ACC112 (cell line): ENCODE measurements at regions not wholly inside any gene's neighbourhood (a gene's known extent, or its start where the extent isn't known, plus 50 kb on each side); places are given as distances from the start of the nearest gene placed in this dataset.

Experiments used
- H2AFZ ChIP-seq: fragments of 200-600 bp; sonication (generic); one replicate; pipeline ENCODE4 v1.6.0; 2017; ENCODE audit warnings: antibody characterized with exemption, low read length; ENCODE audit not compliant: unreplicated experiment
- H3K27ac ChIP-seq: fragments of 200-600 bp; sonication (generic); 2 replicates; pipeline ENCODE4 v1.5.1; 2014; ENCODE audit warnings: low read depth, mild to moderate bottlenecking, antibody characterized with exemption, low read length, moderate library complexity
- H3K27me3 ChIP-seq: fragments of 200-600 bp; sonication (generic); 2 replicates; pipeline ENCODE4 v1.6.1; 2014; ENCODE audit warnings: mild to moderate bottlenecking, antibody characterized with exemption, low read length, moderate library complexity, mixed read lengths; ENCODE audit not compliant: insufficient read depth
- H3K36me3 ChIP-seq: fragments of 200-600 bp; sonication (generic); 2 replicates; pipeline ENCODE4 v1.6.1; 2016; ENCODE audit warnings: mild to moderate bottlenecking, antibody characterized with exemption, low read length, moderate library complexity, mixed read lengths; ENCODE audit not compliant: insufficient read depth
- H3K4me1 ChIP-seq: fragments of 200-600 bp; sonication (generic); one replicate; pipeline ENCODE4 v1.6.1; 2016; ENCODE audit warnings: low read length, mixed read lengths; ENCODE audit not compliant: insufficient read depth, unreplicated experiment, control insufficient read depth
- H3K4me3 ChIP-seq: fragments of 200-600 bp; sonication (generic); 2 replicates; pipeline ENCODE4 v1.5.1; 2014; ENCODE audit warnings: mild to moderate bottlenecking, low read depth, low read length
- H3K79me2 ChIP-seq: fragments of 200-600 bp; sonication (generic); one replicate; pipeline ENCODE4 v1.6.0; 2016; ENCODE audit warnings: low read length; ENCODE audit not compliant: control insufficient read depth, unreplicated experiment, insufficient read depth

DNA sequence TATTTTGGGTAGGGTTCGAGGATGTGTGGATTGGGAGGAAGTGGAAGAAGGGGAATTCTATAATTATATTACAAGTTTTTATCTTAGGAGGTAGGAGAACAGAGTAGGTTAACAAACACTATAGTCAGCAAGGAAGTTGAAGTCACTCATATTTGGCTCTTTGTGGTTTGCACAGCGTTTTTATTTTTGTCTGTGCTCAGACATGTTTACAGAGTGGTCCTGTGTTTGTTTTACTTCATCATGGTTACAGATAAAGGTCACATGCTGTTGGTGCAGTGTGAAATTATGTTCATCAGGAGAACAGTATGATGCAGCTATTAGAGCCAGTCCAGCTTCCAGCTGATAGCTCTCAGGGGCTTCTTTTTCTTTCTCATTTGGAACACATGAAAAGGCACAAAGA lies 299.9 kb upstream of the SFRP2 start:
- Histone ChIP-seq H3K4me1 (peaks cover 15% of the 10 kb centered on the region), H3K27ac (no peak overlapping the region), H3K36me3 (no peaks in the 10 kb centered on the region), H3K27me3 (no peaks in the 10 kb centered on the region), H3K79me2 (peaks cover 2% of the 10 kb centered on the region), H2AFZ (no peak overlapping the region), H3K4me3 (no peak overlapping the region)

DNA sequence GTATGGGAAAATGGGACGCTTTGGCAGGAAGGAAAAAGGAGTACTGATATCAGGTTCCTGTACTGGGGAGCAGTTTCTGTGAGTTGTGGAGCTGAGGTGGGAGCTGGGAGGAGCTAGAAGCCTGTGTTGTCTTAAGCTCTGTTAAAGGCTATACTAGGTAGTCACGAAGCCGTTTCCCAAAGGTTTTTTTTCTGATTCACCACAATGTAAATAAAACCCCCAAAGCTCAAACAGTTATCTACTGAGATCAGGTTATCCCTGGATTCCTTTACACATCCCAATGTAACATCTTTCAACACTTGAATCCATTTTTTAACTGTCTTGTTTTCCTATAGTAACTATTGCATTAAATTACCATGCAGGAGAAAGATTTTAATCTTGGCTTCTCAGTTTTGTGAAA lies 297.4 kb upstream of the SFRP2 start:
- Histone ChIP-seq H3K27me3 (no peaks in the 10 kb centered on the region), H3K27ac (no peak overlapping the region), H3K4me1 (peaks cover 25% of the 10 kb centered on the region), H3K4me3 (no peak overlapping the region), H3K36me3 (no peaks in the 10 kb centered on the region), H3K79me2 (peaks cover 11% of the 10 kb centered on the region), H2AFZ (no peak overlapping the region)

DNA sequence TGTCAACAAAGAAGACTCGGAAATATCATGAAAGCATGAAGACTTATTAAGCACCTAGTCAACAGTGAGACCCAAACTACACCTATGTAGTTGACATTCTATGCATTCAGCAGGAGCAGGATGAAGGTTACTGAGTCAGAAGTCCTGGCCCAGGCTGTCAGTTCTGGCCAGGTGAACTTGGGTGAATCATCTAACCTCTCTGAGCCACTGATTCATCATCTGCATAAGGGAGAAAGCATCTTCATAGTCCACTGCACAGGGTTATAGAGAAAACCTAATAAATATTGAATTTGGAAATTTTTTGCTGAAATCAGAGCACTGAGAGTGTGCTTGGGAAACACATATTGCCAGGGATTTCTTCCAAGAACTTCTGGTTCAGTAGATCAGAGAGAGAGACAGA lies 296.0 kb upstream of the SFRP2 start:
- Histone ChIP-seq H3K4me3 (no peak overlapping the region), H2AFZ (no peak overlapping the region), H3K27me3 (no peaks in the 10 kb centered on the region), H3K27ac (no peak overlapping the region), H3K36me3 (no peaks in the 10 kb centered on the region), H3K79me2 (peaks cover 18% of the 10 kb centered on the region), H3K4me1 (peaks cover 32% of the 10 kb centered on the region)

DNA sequence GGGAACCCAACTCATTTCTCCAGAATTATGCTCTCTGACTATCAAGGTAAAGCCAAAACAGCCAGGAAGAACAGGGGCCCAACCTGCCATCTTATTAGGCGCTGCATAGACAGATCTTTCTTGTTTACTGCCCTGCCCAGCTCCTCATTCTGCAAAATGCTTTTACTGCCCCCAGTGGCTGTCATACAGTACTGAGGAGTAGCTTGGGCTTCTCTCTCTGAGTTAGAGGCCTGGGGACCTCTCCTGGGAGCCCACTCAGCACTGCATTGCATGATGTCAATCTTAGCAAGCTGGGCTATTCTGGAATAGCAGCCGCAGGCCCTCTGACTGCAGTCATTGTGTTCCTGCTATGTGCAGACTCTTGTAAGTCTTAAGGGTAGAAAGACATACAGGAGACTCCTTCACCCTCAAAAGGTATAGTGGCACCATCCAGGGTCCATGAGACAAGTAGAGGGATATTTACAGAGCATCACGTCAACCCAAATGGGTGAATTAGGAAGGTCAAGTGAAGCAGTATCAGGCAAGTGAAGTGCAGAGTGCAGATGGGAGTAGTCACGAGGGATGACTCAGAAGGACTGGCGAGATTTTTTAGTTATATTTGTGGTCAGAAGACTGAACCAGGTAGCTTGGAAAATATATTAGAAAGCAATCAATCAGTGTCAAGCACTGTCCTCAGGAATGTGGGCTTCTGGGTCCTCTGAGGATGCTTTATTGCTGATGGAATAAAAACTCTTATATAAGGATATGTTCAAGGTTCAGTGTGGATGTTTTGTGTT lies 294.1 kb upstream of the SFRP2 start:
- no peak overlapping the region for H3K27ac ChIP-seq
- H3K79me2 ChIP-seq: peaks cover 22% of the 10 kb centered on the region
- H2AFZ ChIP-seq: no peak overlapping the region
- H3K4me1 ChIP-seq: peaks cover 32% of the 10 kb centered on the region
- no peaks in the 10 kb centered on the region for H3K27me3 ChIP-seq
- no peak overlapping the region for H3K4me3 ChIP-seq
- no peaks in the 10 kb centered on the region for H3K36me3 ChIP-seq

DNA sequence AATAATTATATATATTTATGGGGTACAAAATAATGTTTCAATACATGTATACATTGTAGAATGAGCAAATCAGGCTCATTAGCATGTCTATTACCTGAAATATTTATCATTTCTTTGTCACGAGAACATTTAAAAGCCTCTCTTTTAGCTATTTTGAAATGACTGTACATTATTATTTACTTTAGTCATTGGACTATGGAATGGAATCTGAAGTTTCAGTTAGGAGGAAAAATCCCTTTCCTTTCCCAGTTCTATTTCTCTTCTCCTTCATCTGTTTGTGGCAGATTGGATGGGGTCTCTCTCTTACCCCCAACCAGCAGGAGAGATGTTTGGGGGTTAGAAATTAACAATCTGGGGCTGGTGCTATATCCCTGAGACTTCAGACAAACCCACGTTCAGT lies 292.5 kb upstream of the SFRP2 start:
- H3K79me2 ChIP-seq: peaks cover 32% of the 10 kb centered on the region
- H2AFZ ChIP-seq: no peak overlapping the region
- H3K36me3 ChIP-seq: peaks cover 1% of the 10 kb centered on the region; the same call in 1 of the 2 replicates
- peaks cover 44% of the 10 kb centered on the region for H3K4me1 ChIP-seq
- H3K4me3 ChIP-seq: no peak overlapping the region
- no peak overlapping the region for H3K27ac ChIP-seq
- H3K27me3 ChIP-seq: no peaks in the 10 kb centered on the region

DNA sequence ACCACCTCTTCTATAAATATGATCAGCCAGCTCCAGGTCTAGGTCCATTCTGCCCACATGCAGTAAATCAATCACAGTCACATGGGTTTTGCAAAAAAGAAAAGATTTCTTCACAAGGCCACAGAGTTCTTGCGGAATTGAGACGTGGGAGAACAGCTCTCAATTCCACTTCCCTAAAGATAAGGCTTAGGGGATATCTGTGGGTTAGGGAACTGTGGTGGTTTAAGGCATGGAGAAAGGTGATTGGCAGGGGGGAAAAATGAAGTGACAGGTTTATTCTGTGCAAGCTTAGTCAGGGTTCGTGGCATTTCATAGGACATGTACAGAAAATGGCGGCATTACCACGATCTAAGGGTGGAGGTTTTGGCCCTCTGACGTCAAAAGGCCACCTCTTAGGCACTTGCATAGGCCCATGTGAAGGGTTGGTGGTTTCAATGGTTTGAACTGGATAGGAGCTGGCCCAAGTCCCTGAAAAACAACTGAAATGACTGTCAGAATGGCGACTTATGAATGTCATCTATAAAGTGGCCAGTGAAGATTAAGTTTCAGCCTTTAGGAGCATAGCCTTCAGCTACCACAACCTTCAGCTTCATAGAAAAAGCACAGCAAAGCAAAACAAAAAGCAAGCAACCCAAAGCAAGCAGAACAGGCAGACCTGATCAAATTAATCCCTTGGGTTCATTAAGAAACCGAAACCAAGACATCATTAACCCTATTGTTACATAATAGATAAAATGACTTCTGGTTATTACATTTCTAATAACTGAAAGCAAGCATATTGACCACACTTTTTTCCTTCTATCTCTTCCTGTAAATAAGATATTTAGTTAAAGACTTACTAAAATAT lies 289.8 kb upstream of the SFRP2 start:
- Histone ChIP-seq H2AFZ (no peak overlapping the region), H3K4me3 (no peak overlapping the region), H3K27me3 (no peaks in the 10 kb centered on the region), H3K36me3 (peaks cover 14% of the 10 kb centered on the region; the same call in 1 of the 2 replicates), H3K27ac (no peak overlapping the region), H3K4me1 (peaks cover 43% of the 10 kb centered on the region), H3K79me2 (peaks cover 56% of the 10 kb centered on the region)

DNA sequence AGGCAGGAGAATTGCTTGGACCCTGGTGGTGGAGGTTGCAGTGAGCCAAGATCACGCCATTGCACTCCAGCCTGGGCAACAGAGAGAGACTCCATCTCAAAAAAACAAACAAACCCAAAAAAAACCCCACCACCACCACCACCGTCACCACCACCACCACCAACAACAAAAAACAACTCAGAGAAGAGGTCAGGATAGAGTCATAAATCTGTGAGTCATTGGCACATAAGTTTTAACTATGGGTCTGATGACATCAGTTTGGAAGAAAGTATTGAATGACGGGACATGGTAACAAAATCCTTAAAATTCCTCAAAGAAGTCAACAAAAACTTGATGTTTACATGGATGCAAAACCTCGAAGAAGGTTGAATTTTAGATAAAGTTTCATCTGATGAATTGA lies 288.0 kb upstream of the SFRP2 start:
- Histone ChIP-seq H2AFZ (no peak overlapping the region), H3K36me3 (peaks cover 25% of the 10 kb centered on the region), H3K27ac (peak overlapping the region; percentile 60; the same call in 1 of the 2 replicates)

DNA sequence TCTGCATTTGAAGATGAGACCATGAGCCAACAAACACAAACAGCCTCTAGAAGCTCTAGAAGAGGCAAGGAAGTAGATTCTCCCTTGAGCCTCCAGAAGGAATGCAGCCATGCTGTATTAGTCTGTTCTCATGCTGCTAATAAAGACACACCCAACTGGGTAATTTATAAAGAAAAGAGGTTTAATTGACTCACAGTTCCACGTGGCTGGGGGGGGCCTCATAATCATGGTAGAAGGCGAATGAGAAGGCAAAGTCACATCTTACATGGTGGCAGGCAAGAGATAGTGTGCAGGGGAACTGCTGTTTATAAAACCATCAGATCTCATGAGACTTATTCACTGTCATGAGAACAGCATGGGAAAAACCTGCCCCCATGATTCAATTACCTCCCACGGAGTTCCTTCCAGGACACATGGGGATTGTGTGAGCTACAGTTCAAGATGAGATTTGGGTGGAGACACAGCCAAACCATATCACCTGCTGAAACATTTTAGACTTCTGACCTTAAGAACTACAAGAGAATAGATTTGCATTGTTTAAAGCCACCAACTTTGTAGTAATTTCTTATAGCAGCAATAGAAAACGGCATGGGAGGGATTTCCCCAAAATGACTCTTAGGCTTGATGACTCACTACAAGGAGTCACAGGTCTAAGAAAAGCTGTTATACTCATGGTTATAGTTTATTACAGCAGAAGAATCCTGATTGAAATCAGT lies 284.4 kb upstream of the SFRP2 start:
- Histone ChIP-seq H2AFZ (no peak overlapping the region), H3K27ac (peak overlapping the region; percentile 99), H3K4me3 (peak overlapping the region; percentile 50; the same call in 1 of the 2 replicates), H3K27me3 (no peaks in the 10 kb centered on the region), H3K79me2 (peaks cover 69% of the 10 kb centered on the region), H3K4me1 (peaks cover 37% of the 10 kb centered on the region), H3K36me3 (peaks cover 36% of the 10 kb centered on the region)

More for the DNA sequence above, 288.0 kb upstream of the SFRP2 start:
- no peak overlapping the region for H3K4me3 ChIP-seq
- H3K4me1 ChIP-seq: peaks cover 45% of the 10 kb centered on the region
- peaks cover 62% of the 10 kb centered on the region for H3K79me2 ChIP-seq
- no peaks in the 10 kb centered on the region for H3K27me3 ChIP-seq

DNA sequence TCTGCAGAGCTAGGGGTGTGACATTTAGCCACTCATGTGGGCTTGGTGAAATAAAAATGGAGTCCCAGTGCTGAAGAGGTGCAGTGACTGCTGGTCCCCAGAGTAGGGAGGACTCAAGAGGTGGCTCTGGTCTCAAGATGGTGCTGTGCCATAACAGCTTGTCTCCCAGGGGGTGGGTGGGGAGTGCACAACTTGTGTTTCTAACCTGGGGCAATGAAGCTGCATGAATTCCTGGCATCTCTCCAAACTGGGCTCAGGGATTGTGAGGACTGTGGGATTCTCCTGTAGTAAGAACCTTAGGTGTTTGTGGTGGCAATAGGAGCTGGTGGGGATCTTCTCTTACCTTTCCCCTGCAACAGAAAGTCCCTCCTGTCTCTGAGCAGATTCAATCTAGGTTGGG lies 278.9 kb upstream of the SFRP2 start:
- Histone ChIP-seq H3K27me3 (no peaks in the 10 kb centered on the region), H2AFZ (no peak overlapping the region), H3K79me2 (peaks cover 63% of the 10 kb centered on the region), H3K36me3 (peaks cover 26% of the 10 kb centered on the region), H3K27ac (no peak overlapping the region), H3K4me1 (peaks cover 5% of the 10 kb centered on the region), H3K4me3 (no peak overlapping the region)

DNA sequence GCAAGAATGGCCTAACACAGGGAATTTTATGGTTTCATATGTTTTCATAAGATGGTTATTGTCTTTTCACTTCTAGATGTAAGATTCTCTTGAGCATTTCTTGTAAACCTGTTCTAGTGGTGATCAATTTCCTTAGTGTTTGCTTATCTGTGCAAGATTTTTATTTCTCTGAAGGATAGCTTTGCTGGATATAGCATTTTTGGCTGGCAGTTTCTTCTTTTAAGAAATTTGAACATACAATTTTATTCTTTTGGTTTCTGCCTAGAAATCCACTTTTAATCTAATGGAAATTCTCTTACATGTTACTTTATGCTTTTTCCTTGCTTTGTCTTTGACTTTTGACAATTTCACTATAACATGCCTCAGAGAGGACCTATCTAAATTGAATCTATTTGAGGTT lies 276.5 kb upstream of the SFRP2 start:
- H3K27me3 ChIP-seq: no peaks in the 10 kb centered on the region
- peaks cover 49% of the 10 kb centered on the region for H3K79me2 ChIP-seq
- H3K27ac ChIP-seq: no peak overlapping the region
- no peaks in the 10 kb centered on the region for H3K4me1 ChIP-seq
- no peak overlapping the region for H2AFZ ChIP-seq
- H3K4me3 ChIP-seq: no peak overlapping the region
- H3K36me3 ChIP-seq: peaks cover 9% of the 10 kb centered on the region
